UCSD-AML1 (cell line): ENCODE measurements at regions not wholly inside any gene's neighbourhood (a gene's known extent, or its start where the extent isn't known, plus 50 kb on each side); places are given as distances from the start of the nearest gene placed in this dataset.

Source experiments
- DNase-seq: peaks from one replicate; lab custom pipeline; 2025; ENCODE audit not compliant: unreplicated experiment; lab: John Stamatoyannopoulos, UW

- no peak for DNase-seq
Measured at GRCh38 chr10:4214908-4215307, 429.9 kb upstream of the KLF6 start.

- DNase-seq: no peak
Measured at GRCh38 chr10:4213441-4213840, 428.4 kb upstream of the KLF6 start.

GRCh38 chr10:4212111-4212630, 427.2 kb upstream of the KLF6 start:
- DNase-seq: no peak

- DNase-seq: no peak
Measured at GRCh38 chr10:4208499-4208898, 423.5 kb upstream of the KLF6 start.

GRCh38 chr10:4205113-4205512, 420.1 kb upstream of the KLF6 start:
- no peak for DNase-seq

- DNase-seq: no peak
Measured at GRCh38 chr10:4202938-4203337, 417.9 kb upstream of the KLF6 start.

GRCh38 chr10:4201866-4202825, 417.1 kb upstream of the KLF6 start:
- no peak for DNase-seq

GRCh38 chr10:4199196-4199595, 414.2 kb upstream of the KLF6 start:
- no peak for DNase-seq

- no peak for DNase-seq
Measured at GRCh38 chr10:4198216-4198615, 413.2 kb upstream of the KLF6 start.

GRCh38 chr10:4197676-4198075, 412.7 kb upstream of the KLF6 start:
- no peak for DNase-seq

- DNase-seq: no peak
Measured at GRCh38 chr10:4196771-4197390, 411.9 kb upstream of the KLF6 start.

GRCh38 chr10:4196183-4196582, 411.2 kb upstream of the KLF6 start:
- no peak for DNase-seq

- no peak for DNase-seq
Measured at GRCh38 chr10:4195213-4195612, 410.2 kb upstream of the KLF6 start.

GRCh38 chr10:4194231-4194630, 409.2 kb upstream of the KLF6 start:
- DNase-seq: no peak

- DNase-seq: no peak
Measured at GRCh38 chr10:4191894-4192293, 406.9 kb upstream of the KLF6 start.

GRCh38 chr10:4191354-4191753, 406.3 kb upstream of the KLF6 start:
- no peak for DNase-seq

GRCh38 chr10:4190876-4191275, 405.9 kb upstream of the KLF6 start:
- DNase-seq: no peak

- no peak for DNase-seq
Measured at GRCh38 chr10:4189281-4189680, 404.3 kb upstream of the KLF6 start.

- DNase-seq: no peak
Measured at GRCh38 chr10:4188406-4188805, 403.4 kb upstream of the KLF6 start.

- no peak for DNase-seq
Measured at GRCh38 chr10:4186849-4187540, 402.0 kb upstream of the KLF6 start.

GRCh38 chr10:4183761-4184261, 398.8 kb upstream of the KLF6 start:
- DNase-seq: no peak
